ENCODE measurements at regions not wholly inside any gene's neighbourhood (a gene's known extent, or its start where the extent isn't known, plus 50 kb on each side); places are given as distances from the start of the nearest gene placed in this dataset.
"Not testable (repeated sequence)": the region's sequence is repeated elsewhere in the genome, so short reads cannot be mapped to it uniquely, and the experiment has no call there.

DNA sequence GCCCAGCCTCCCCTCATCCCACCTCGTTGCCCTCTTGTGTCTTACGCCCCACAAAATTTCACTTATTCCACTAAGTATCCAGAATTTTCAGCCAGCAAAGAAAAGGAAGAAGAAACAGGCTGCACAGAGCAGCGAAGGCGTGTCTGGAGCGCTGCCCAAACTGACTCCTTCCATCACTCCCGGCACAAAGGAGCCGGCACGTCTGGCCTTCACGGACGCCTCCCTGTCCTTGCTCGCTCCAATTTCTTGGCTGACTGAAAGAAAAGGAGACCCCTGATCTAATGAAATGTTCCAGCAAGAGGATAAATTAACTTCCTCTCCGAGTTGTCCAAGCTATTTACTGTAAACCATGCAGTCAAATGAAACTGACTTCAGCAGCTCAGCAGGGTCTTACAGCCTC lies 152.3 kb upstream of the CDH4 start:
- no peak overlapping the region for H3K4me3 ChIP-seq
- DNase-seq, result no peak
- no peak overlapping the region for H3K27ac ChIP-seq

DNA sequence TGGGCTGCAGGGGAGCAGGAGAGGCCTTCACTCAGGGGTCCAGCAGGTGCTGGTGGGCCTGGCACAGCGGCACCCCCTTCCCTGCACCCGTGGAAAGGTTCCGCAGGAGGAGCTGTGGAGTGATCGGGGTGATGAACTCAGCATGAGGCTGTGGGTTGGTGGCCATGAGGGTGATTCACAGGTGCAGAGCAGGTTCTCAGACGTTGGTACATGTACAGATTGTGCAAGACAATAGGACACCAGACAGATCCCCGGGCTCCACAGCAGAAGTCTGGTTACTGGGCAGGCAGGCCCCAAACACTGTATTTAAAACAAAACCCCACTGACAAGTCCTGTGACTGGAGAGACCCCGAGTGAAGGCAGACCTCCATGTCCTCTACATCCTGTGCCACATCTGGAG lies 151.6 kb upstream of the CDH4 start:
- H3K27me3 ChIP-seq, result peaks cover 8% of the 10 kb centered on the region
- no peak overlapping the region for H3K27ac ChIP-seq
- no peak overlapping the region for H3K4me3 ChIP-seq
- DNase-seq, result no peak
- H3K36me3 ChIP-seq, result no peaks in the 10 kb centered on the region
- H3K9me3 ChIP-seq (replicated peaks), result no peaks in the 10 kb centered on the region
- no peaks in the 10 kb centered on the region for H3K4me1 ChIP-seq

More for the DNA sequence above, 152.3 kb upstream of the CDH4 start:
- Histone ChIP-seq H3K9me3 (replicated peaks) (no peaks in the 10 kb centered on the region), H3K27me3 (peaks cover 7% of the 10 kb centered on the region), H3K36me3 (no peaks in the 10 kb centered on the region), H3K4me1 (no peaks in the 10 kb centered on the region)

DNA sequence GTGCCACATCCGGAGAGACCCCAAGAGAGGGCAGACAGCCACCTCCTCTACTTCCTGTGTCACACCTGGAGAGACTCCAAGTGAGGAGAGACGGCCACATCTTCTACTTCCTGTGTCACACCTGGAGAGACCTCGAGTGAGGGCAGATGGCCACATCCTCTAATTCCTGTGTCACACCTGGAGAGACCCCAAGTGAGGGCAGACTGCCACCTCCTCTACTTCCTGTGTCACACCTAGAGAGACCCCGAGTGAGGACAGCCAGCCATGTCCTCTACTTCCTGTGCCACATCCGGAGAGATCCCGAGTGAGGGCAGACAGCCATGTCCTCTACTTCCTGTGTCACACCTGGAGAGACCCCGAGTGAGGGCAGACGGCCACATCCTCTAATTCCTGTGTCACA lies 150.7 kb upstream of the CDH4 start:
- not testable (repeated sequence) for H3K4me3 ChIP-seq; DNase-seq; H3K9me3 ChIP-seq (replicated peaks)

DNA sequence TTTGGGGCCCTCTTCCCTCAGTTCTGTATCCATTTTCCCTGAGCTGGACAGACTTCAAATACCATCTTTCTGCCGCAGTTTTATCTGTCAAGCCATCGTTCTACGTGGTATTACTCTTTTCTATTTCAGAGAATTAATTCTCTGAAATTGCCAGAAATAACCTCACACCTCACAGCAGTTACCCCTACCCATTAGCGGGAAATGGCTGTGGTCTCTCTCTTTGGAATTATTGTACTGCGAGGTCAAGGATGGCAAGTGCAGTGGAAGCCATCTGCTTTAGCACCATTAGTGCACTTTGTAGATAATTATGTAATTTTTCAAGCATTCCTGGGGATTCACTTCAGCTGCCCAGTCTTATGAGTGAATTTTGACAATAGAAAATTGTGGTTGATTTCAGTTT lies 147.8 kb upstream of the CDH4 start:
- H3K36me3 ChIP-seq, result no peaks in the 10 kb centered on the region
- H3K27me3 ChIP-seq, result peaks cover 28% of the 10 kb centered on the region
- H3K4me1 ChIP-seq, result no peaks in the 10 kb centered on the region
- no peak overlapping the region for H3K4me3 ChIP-seq
- no peak for DNase-seq
- no peaks in the 10 kb centered on the region for H3K9me3 ChIP-seq (replicated peaks)
- no peak overlapping the region for H3K27ac ChIP-seq

More for the DNA sequence above, 150.7 kb upstream of the CDH4 start:
- H3K4me1 ChIP-seq, H3K36me3 ChIP-seq, H3K27me3 ChIP-seq, H3K27ac ChIP-seq: not testable (repeated sequence)

DNA sequence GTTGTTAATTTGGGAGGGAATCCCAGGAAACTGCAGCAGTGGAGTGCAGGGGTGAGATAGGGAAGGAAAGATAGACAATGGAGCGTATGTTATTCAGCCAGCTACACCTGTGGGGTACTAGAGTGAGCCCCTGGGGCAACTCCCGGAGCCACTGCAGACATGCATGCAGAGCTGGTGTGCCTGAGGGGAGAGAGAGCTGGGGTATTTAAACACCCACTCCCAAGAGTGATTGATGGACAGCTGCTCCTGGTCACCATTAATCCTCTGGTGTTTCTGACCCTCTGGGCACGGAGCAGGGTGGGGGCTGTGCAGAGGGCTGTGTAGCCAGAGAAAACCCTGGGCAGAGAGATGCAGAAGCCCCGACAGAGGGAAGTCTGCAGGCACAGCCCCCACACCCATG lies 146.7 kb upstream of the CDH4 start:
- Histone ChIP-seq H3K36me3 (no peaks in the 10 kb centered on the region), H3K9me3 (replicated peaks) (no peaks in the 10 kb centered on the region), H3K27ac (no peak overlapping the region), H3K4me1 (no peaks in the 10 kb centered on the region), H3K4me3 (no peak overlapping the region), H3K27me3 (peaks cover 22% of the 10 kb centered on the region)
- no peak for DNase-seq

DNA sequence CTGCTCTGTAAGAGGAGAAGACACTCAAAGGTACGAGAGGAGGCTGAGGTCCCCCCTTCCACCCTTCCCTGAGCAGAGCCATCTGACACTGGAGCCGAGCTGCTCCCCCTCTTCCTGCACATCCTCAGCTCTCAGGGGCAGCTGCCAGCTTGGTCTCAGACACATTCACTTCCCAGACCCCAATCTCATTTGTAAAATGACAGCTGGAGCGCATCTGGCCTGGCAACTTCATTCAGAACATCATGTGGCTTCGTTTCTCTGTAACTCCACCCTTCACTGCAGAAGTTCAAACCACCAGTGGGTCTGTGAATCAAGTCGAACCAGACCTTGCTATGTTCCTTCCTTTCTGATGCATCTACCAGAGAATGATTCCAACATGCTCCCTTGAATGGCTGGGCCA lies 145.6 kb upstream of the CDH4 start:
- H3K4me3 ChIP-seq, result no peak overlapping the region
- H3K4me1 ChIP-seq, result no peaks in the 10 kb centered on the region
- H3K9me3 ChIP-seq (replicated peaks), result no peaks in the 10 kb centered on the region
- no peaks in the 10 kb centered on the region for H3K36me3 ChIP-seq
- DNase-seq, result no peak
- peaks cover 22% of the 10 kb centered on the region for H3K27me3 ChIP-seq
- H3K27ac ChIP-seq, result no peak overlapping the region

DNA sequence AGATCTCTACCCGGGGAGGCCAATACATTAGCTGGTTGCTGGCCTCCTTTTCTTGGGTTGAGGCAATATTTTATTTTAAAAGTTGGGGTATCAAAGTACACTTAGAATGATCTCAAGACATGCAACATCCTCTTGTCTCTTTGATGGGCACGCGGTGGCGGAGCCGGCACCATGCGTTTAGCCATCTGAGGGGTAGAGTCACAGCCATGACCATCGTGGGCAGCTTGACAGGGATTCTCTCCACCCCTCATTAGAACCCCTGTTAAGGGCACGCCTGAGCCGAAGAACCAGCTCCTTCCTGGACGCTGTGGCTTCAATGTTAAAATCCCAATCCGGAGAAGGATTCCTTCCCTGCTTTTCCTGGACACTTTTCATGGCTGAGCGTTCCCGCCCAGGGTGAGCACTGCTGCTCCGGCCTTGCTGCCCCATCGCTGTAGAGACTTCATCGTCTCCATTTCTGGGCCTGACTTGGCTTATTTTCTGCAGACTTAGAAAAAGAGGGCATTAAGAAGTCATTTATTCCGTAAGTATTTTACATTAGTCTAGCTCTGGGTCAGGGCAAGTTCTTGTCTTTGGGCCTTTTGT lies 142.7 kb upstream of the CDH4 start:
- Histone ChIP-seq H3K27ac (no peak overlapping the region), H3K4me3 (no peak overlapping the region), H3K36me3 (no peaks in the 10 kb centered on the region), H3K27me3 (peaks cover 29% of the 10 kb centered on the region), H3K4me1 (no peaks in the 10 kb centered on the region), H3K9me3 (replicated peaks) (no peaks in the 10 kb centered on the region)
- DNase-seq, result no peak

DNA sequence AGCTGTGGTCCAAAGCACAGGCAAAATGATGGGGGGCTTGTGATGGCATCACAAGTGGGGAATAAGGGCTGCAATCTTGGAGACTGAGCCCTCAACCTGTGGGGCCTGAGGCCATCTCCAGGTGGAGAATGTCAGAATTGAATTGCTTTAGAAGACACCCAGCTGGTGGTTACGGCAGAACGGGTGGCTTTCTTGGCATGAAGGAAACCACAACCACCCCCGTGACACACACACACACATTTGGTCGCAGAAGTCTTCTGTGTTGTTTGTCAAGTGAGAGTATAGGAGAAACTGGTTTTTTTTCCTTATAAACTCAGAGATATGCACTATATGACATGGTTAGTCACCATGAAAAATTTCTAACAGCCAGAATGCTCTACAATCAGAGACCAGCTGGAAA lies 139.5 kb upstream of the CDH4 start:
- no peak for DNase-seq
- Histone ChIP-seq H3K9me3 (replicated peaks) (no peaks in the 10 kb centered on the region), H3K4me1 (no peaks in the 10 kb centered on the region), H3K27ac (no peak overlapping the region), H3K27me3 (peaks cover 22% of the 10 kb centered on the region), H3K36me3 (no peaks in the 10 kb centered on the region), H3K4me3 (no peak overlapping the region)

DNA sequence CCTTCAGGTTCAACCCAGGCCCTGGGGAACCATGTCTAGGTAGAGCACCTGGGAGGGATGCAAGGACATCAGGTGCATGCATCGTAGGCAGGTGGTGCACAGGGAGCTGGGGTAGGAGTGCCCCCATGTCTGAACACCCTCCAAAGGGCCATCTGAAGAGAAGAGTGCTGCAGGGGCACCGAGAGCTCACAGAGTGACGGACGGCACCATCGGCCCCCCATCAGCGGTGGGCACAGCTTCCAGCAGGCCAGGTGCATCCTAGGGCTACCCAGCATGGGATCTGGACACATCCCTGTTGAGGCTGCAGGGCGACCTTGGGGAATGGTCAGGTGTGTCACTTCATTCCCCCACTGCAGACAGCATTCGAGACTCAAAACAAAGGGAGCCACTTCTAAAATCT lies 138.3 kb upstream of the CDH4 start:
- Histone ChIP-seq H3K9me3 (replicated peaks) (no peaks in the 10 kb centered on the region), H3K4me3 (no peak overlapping the region), H3K27me3 (peaks cover 17% of the 10 kb centered on the region; the same call in 1 of the 2 replicates), H3K27ac (no peak overlapping the region), H3K36me3 (no peaks in the 10 kb centered on the region), H3K4me1 (no peaks in the 10 kb centered on the region)
- no peak for DNase-seq

DNA sequence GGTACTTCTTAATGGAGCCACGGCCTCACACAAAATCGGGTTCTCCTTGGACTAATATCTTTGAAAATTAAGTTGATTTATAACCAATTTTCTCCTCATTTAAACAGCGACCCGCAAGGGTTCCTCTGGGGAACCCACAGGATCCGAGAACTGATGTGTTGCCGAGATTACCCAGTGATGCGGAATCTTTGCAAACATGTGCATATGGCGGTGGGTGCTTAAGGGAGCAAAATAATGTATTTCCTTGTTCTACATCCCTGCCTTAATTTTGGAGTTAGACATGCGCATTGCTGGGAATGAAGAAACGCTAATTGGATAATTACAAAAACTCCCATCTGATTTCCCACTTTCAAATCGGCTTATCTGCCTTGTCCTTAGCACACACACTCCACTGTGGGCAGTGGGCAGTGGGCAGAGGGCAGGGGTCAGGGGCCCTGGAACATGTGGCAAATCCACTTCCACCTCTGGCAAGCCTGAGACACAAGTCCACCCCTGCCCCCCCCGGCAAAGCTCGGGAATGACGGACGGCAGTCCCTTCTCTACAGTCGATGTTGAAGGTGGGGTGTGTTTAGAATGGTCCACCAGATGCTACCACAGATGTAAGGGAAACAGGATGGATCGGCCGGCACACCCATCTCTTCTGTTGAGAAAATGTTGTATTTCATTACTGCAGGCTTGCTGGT lies 137.4 kb upstream of the CDH4 start:
- DNase-seq, result no peak
- no peaks in the 10 kb centered on the region for H3K9me3 ChIP-seq (replicated peaks)
- no peaks in the 10 kb centered on the region for H3K36me3 ChIP-seq
- no peak overlapping the region for H3K4me3 ChIP-seq
- H3K4me1 ChIP-seq, result no peaks in the 10 kb centered on the region
- no peak overlapping the region for H3K27ac ChIP-seq
- peaks cover 25% of the 10 kb centered on the region; the same call in 1 of the 2 replicates for H3K27me3 ChIP-seq

DNA sequence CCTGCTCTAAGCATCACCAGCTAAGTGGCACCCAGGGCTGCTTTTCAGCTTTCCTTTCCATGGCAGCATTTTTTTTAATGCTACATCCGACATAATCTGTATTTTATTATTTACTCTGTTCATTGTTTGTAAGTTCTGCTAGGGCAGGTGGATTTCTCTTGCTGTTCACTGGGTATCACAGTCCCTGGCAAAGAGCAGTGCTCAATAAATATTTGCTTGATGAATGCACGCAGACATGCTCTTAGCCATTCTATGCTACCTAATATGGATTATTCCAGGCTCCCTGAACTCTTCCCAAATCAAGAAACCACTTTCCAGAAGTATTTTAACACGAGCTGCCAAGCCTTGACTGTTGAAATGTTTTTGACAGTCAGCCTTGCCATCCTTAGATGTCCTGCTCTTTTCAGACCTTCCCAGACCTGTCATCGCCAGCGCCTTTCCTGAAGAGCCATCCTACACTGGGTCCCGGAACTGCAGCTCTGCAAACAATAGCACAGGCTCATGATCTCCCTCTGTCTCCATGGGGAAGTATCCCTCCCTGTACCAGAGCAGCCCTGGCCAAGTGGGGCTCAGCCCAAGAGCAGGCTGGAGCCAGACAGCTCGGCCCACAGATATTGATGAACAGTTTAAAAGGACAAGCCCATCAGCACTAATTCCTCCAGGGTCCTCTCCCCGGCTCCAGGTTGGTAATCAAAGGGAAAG lies 136.5 kb upstream of the CDH4 start:
- Histone ChIP-seq H3K36me3 (no peaks in the 10 kb centered on the region), H3K27ac (no peak overlapping the region)

DNA sequence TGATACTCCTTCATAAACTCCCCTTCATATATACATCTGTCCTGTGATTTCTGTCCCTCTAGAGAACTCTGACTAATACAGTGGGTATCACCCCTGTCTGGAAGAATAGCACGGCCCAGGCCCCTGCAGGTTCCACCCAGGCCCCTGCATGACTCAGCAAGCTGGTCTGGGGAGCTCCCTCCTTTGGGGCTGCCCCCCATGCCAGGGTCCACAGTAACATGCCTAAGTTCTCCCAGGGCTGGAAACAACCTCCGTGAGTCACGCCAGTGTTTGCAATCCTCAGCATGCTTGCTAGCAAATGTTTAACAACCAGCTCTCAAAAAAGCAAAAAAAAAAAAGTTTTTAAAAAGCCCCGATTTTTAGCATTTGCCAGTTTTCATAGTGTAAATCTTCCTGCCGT lies 134.3 kb upstream of the CDH4 start:
- Histone ChIP-seq H3K4me3 (no peak overlapping the region), H3K27ac (no peak overlapping the region), H3K4me1 (no peaks in the 10 kb centered on the region), H3K9me3 (replicated peaks) (no peaks in the 10 kb centered on the region), H3K27me3 (peaks cover 25% of the 10 kb centered on the region; the same call in 1 of the 2 replicates), H3K36me3 (no peaks in the 10 kb centered on the region)
- DNase-seq, result no peak

More for the DNA sequence above, 136.5 kb upstream of the CDH4 start:
- Histone ChIP-seq H3K4me3 (no peak overlapping the region), H3K9me3 (replicated peaks) (no peaks in the 10 kb centered on the region), H3K4me1 (no peaks in the 10 kb centered on the region), H3K27me3 (peaks cover 25% of the 10 kb centered on the region; the same call in 1 of the 2 replicates)
- DNase-seq, result no peak

DNA sequence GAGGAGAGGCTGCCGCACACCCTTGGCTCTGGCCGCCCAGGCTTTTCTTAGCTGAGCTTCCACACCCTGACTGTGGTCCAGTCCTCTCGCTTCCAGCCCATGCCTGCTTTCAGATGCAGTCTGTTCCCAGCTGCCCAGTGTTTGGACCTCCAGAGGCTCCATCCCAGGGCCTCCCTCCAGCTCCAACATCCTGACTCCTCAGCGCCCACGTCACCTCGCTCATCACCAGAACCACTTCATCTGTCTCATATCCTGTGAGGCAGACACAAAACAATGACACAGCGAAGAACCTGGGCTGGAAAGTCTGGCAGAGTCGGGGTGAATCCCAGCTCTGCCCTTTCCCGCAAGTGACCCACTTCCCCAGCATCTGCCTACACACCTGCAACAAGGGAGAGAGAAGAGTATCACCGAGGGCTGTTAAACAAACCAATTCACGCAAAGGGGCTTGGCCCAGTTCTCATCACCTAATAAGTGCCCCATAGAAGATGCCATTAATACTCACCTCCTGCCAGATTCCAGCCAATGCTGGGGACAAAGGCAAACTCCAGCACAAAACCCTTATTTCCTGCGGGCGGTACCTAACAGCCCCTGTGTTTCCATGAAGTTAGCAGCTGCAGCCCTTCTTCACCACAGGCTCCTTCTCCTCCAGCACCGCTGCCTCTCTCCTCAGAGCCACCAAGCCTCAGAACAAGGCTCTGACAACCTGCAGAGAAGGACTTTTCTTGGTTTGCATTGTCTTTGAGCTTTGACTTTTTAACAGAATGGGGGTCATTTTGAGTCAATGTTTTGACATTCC lies 133.4 kb upstream of the CDH4 start:
- DNase-seq, result no peak

DNA sequence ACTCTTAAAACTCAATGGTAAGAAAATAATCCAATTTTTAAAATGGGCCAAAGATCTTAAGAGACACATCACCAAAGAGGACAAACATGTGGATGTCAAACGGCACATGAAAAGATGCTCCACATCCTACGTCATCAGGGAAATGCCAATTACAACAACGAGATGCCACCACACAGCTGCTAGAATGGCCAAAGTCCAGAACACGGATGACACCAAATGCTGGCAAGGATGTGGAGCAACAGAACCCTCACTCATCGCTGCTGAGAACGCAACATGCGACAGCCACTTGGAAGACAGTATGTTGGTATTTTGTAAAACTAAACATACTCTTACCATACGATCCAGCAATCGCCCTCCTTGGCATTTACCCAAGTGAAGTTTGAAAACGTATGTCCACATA lies 132.8 kb upstream of the CDH4 start:
- Histone ChIP-seq H3K4me1 (no peaks in the 10 kb centered on the region), H3K9me3 (replicated peaks) (no peaks in the 10 kb centered on the region), H3K27ac (no peak overlapping the region), H3K36me3 (no peaks in the 10 kb centered on the region), H3K27me3 (peaks cover 25% of the 10 kb centered on the region; the same call in 1 of the 2 replicates), H3K4me3 (no peak overlapping the region)
- no peak for DNase-seq

More for the DNA sequence above, 133.4 kb upstream of the CDH4 start:
- no peaks in the 10 kb centered on the region for H3K9me3 ChIP-seq (replicated peaks)
- peaks cover 25% of the 10 kb centered on the region; the same call in 1 of the 2 replicates for H3K27me3 ChIP-seq
- H3K4me1 ChIP-seq, result no peaks in the 10 kb centered on the region
- no peak overlapping the region for H3K4me3 ChIP-seq
- no peaks in the 10 kb centered on the region for H3K36me3 ChIP-seq
- H3K27ac ChIP-seq, result no peak overlapping the region
